Breast epithelium (tissue), 3 donors: ENCODE measurements at regions not wholly inside any gene's neighbourhood (a gene's known extent, or its start where the extent isn't known, plus 50 kb on each side); places are given as distances from the start of the nearest gene placed in this dataset.

Experiments used
- POLR2AphosphoS5 ChIP-seq, 3 donors: sonication (generic); formaldehyde crosslinking; IDR thresholded peaks; one replicate each; pipeline ENCODE4 v1.6.1; 2017; ENCODE audit warnings: antibody characterized with exemption in 3 of 3
- TF ChIP-seq, protein P1 (sequence below), 3 donors: fragments of 450-650 bp; IDR thresholded peaks; one replicate each; pipeline ENCODE4 v1.5.1; 2016 to 2017; ENCODE audit warnings: antibody characterized with exemption in 3 of 3, mild to moderate bottlenecking in 3 of 3, moderate library complexity in 3 of 3

DNA sequence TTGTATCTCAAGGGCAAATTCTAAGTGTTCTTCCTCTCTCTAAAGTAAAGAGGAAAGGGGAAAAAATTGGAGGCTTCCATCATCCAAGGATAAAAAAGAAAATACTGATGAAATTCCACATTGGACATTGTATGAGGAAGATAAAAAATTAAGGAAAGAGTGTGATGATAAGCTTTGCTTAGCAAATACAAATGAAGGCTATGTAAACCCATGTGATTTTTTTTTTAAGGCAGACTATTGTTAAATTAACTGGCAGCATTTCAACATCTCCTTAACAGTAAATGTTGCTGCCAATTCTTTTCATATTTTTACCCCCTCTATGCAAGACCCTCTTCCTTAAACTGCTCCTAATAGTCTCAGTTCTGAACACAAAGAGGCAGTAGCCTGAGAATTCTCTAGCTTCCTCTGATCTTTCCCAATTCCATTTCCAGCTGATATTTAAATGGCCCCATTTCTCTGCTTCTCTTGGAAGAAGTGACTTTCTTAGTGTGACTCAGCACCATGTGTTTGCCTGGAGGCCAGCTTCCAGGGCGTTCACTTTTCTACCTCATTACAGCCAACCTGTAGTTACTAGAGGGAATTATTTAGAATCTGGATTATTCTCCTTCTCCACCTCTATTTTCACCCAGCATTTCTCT lies 159.7 kb downstream of the TLE1 start:
- TF ChIP-seq, protein P1, sequence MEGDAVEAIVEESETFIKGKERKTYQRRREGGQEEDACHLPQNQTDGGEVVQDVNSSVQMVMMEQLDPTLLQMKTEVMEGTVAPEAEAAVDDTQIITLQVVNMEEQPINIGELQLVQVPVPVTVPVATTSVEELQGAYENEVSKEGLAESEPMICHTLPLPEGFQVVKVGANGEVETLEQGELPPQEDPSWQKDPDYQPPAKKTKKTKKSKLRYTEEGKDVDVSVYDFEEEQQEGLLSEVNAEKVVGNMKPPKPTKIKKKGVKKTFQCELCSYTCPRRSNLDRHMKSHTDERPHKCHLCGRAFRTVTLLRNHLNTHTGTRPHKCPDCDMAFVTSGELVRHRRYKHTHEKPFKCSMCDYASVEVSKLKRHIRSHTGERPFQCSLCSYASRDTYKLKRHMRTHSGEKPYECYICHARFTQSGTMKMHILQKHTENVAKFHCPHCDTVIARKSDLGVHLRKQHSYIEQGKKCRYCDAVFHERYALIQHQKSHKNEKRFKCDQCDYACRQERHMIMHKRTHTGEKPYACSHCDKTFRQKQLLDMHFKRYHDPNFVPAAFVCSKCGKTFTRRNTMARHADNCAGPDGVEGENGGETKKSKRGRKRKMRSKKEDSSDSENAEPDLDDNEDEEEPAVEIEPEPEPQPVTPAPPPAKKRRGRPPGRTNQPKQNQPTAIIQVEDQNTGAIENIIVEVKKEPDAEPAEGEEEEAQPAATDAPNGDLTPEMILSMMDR (IDR thresholded peaks at IDR 0.05) = no peak
- no peak for TF ChIP-seq POLR2AphosphoS5 (IDR thresholded peaks at IDR 0.05)
